Activated naive CD4-positive, alpha-beta T cell treated with anti-CD3 and anti-CD28 coated beads, Interleukin-2, amount 50 U/mL, for 16 hours (primary cell): ENCODE measurements at regions not wholly inside any gene's neighbourhood (a gene's known extent, or its start where the extent isn't known, plus 50 kb on each side); places are given as distances from the start of the nearest gene placed in this dataset.

Experiments used
- DNase-seq: peaks from one replicate; pipeline ENCODE4 v3.0.0-alpha.2; 2020

DNA sequence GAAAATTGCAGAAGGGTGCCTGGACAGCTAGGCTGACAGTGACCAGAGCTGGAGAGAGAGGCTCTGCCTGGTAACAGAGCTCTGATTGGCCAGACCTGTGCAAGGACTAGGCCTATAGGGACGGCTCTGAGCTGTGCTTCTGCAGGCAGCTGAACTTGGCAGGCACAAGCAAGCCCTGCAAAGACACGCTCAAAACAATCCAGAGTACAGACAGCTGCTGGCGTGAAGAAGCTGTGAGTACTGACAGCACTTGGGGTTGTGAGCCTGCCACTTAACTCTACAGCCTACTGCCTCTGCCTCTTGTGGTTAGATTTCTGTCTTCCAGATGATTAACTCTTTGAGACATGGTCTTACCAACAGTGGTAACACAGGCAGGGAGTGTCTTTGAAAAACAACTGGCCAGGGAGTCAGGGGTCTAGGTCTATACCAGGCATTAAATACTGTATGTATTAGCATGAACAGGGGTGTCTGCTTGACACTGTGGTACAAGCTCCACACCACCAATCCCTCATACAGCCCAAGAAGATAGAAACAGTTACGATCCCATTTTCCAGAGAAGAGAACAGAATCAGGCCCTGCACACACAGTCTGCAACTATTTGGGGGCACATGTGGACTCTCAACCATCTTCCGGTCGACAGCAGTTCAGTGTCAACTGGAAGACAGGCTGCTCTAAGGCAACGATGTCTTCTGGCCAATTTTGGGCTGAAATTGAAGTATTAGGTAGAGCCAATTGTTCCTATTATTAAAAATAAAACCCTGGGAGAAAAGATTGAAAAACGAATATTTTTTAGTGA is 568.4 kb downstream of the TNS1 start:
- DNase-seq: no peak

DNA sequence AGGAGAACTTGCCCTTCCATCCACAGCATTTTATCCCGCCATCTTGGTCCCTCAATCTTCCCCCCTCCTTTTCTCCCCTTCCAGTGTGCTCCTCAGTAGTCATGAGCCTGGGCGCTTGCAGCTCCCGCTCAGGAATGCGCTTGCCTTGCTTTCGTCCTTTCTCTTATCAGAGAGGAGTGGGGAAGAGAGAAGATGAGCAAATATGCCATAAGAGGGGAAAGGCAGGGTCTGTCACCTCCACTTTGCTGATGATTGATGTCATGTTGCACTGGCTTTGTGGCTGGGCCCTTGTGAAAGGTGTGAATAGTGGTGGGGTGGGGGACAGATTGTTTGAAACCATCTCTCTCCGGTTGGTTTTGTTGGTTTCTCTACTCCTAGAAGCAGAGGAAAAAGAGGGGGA is 569.3 kb downstream of the TNS1 start:
- no peak for DNase-seq

DNA sequence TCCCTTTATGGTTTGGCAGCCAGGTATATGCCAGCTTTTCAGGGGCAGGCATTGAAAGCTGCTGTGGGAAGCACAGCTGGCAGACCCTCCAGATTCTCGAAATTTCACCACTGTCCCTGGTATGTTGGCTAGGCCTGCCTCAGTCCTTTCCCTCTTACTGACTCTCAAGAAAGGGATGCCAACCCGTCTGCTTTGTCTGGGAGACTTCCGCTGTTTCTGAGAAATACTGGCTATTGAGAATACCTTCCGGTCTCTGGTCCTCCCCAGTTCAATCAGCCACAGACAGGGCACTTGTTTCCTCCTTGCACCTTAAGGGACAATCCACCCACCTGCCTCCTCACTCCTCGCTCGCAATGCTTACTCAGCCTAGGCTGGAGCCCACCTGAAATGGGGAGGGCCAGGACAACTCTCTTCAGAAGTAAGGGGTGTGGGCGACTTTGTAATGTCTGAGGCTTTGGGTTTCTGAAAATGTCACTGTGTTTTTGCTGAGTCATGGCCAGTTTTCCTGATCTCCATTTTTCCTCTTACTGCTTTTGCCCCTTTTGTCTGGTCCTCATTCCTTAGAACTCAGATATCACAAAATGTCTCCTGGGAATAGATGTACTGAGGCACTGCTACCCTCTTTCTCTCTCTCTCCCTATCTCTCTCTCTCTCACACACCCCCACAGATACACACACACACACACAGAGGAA is 571.1 kb downstream of the TNS1 start:
- DNase-seq: no peak

DNA sequence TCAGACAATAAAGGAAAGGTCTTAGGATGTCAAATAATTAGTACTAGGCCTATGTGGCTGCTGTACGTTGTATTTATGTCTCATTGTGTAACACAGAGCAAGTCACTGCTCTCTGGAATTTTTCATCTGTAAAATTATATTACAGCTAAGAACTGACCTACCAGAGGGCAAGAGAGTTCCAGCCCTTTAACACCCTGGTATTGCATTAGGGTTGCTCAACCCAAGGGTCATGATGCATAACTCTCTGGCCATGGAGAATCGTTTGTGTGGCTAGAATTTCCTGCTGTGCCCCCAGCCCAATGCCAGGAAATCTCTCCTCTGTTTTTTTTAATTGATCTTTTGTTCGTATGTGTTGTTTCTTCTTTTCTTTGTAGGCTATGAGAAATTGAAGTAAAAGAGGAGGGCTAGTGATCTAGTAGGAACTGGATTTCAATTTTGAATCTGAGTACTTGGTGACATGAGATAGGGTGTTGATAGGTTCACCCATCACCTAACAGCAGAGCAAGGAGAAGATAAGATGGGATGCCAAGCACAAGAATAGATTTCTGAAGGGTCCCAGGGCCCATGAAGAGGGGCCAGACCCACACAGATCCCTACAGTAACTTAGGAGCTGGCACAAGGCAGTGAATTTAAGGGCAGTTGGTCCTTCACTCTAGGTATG is 571.2 kb upstream of the TNP1 start:
- no peak for DNase-seq

DNA sequence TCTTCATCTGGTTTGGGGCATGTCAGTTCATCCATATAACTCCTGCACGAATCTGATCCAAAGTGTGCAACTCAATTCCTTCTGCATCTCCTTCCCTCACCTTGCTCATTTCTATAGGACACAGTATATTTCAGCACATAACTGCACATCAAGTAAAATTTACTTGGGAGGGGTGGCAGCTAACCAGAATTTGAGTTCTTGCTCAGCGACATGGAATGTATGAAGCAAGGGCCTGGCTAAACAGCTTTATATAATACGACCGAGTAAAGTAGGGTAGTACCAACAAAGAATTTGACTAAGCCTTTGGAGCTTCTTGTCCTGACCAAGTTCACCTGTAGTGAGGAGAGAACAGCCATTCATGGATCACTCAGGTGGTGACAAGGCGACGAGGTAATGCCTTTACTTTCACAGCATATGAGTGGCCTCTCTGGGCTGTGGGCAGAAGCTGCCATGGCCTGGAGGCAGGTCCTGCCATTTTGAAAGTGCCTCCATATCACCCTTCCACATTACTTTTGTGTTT is 570.2 kb upstream of the TNP1 start:
- DNase-seq: no peak

DNA sequence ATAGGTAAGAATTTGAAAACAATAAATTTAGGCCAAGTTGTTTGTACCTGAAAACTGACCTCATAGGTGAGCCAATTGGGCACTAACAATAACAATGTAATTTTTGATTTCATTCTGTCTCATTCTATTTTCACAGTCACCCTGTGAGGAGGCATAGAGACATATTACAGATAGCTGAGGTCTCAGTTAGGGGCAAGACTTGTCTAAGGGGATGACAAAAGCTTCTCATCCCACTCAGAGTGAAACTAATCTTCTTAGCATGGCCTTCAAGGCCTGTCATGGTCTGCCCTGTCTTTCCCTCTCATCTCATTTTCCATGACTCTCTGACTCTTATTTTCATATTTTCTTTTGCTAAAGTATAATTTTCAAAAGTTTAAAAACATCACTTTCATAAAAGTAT is 562.0 kb upstream of the TNP1 start:
- no peak for DNase-seq

DNA sequence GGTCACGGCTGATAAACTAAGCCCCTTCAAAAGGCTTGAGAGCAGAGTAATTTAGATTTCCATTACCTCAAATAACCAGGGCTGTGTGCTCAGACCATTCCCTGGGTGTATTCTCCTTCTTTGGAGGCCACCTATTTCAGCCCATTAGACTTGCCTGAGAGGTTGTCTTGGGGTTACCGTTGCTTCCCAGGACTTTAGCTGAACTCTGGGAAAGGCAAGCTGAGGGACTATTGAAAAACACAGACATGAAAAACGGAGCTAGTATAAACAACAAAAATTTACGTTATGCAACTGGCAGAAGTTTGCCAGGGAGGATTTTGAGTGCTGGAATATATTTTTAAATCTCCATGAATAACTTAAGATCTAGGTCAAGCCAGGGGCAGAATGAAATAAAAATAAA is 561.0 kb upstream of the TNP1 start:
- no peak for DNase-seq

DNA sequence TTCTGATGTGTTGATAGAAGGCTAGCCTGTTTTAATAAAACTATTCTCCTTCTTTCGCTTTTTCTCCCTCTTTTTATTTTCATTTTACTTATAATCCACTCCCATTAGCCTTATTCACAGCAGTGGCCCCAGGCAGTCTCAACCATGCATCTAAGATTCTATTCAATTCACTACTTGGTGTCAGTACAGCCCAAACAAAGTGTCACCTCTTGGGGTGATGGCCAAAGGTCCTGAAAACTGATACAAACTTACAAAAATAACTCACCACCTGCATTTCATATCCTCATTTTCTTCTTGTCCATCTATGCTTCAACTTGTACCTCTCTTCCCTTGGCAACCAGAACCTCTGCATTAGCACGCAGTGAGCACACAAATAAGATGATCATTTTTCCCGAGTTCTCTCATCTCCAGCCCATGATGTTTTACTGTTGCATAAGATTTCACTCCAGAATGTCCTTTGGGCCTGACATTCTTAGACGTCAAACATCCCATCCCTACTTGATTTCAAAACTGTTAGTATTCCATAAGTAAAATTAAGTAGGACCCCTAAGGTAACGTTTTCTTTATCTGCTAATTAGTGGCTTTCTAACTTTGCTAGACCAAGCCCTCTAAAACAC is 559.3 kb upstream of the TNP1 start:
- no peak for DNase-seq

DNA sequence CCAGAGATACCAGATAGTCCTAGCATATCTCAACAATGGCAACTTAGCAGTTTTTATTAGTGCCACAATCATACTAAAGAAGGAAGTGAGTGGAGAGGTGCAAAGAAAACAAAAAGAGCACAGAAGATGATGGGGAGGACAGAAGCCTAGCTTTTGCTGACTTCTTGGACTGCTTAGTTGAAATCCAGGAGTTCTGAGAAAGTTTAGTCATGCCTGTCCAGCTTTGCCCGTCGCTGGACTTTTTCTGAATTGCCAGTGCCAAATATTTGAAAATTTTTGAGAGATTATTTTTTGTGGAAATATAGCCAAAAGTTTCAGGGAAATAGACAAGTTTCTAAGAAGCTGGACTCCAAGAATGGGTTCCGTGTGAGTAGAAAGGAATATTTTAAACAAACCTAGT is 558.7 kb upstream of the TNP1 start:
- DNase-seq: no peak

DNA sequence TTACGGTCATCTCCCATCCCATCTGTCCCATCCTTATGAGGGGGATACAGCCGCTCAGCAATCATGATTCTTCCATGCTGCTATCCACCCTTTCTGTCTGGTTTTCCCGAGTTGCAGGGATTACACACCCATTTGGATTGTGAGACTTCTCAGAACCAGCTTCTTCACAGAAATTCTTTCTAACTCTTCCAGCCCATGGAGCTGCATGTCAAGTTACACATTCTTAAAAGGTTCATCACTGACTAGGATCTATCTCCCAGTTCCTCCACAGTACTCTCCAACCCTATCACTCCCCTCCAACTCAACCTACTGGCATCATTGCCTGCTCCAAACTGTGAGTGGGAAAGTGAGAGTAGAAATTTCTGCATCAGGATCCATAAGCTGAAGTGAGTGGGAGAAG is 558.2 kb upstream of the TNP1 start:
- DNase-seq: no peak

DNA sequence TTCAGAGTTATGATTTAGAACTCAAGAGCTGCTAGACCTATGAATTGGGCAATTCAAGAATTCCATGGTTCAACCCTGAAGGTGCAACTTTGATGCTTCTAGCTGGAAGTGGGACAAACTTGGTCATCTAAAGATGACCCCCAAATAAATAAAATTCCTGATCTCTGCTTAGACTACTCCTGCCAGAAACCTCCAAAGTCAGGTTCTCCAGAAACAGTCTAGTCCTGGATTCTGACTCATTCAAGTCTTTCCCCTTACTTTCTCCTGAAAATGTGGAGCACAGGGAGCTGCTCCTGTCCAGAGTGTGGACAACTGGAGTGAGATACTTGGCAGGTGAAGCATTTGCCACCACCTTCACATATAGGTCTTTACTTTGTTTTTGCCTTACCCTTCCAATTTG is 557.7 kb upstream of the TNP1 start:
- no peak for DNase-seq

DNA sequence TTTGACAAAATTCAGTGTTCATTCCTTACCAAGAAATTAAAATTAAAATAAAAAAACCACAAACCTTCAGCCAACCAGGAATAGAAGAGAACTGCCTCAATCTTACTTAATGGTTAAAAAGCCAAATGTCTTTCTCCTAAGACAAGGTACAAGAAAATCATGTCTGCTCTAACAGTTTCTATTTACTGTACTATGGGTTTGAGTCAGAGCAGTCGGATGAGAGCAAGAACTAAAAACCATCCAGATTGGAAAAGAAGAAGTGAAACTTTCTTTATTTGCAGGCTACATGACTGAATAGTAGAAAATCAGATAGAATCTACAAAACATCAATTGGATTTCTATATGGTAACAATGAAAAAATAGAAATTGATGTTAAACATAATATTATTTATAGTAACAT is 555.5 kb upstream of the TNP1 start:
- no peak for DNase-seq

DNA sequence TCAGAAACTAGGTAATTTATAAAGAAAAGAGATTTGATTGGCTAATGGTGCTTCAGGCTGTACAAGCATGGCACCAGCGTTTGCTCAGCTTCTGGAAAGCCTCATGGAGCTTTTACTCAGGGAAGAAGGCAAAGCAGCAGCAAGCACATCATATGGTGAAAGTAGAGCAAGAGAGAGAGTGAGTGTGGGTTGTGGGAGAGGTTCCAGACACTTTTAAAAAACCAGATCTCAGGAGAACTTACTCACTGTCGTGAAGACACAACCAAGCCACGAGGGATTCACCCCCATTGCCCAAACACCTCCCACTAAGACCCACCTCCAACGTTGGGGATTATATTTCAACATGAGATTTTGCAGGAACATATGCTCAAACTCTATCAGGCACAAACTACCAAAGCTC is 554.6 kb upstream of the TNP1 start:
- DNase-seq: no peak

DNA sequence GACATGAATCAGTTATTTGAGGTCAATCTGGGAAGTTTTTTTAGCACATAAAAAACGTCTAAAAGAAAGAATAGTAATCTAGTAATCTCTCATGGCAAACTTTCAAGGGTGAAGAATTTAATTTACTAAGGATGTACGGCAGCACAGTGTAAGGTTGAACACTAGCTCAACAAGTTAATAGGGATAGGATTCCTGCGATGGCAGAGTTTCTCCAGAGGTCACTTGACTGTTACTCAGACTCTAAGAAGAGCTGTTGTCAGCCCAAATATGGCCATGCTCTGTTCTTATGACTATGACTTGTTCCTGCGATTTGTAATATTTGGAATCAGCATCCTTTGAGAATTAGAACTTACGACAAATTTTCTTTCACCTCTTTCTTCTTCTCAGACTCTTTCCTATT is 553.3 kb upstream of the TNP1 start:
- no peak for DNase-seq

DNA sequence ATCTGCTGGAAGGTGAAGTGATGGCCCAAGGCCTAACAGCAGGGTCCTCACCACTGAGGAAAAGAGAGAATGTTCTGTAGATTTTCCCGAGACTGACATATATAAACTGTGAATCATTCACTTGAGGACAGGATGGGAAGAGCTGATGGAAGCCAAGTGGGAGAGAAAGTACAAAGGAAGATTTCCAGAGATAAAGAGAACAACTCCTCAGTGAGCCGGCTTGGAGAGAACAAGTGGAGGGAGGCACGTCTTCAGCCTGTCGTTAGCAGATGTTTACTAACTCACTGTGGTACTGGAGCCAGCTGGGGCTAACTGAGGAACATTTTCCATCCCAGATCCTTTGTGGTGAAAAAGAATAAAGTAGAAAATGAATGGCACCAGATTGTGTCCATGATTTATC is 552.9 kb upstream of the TNP1 start:
- DNase-seq: no peak

DNA sequence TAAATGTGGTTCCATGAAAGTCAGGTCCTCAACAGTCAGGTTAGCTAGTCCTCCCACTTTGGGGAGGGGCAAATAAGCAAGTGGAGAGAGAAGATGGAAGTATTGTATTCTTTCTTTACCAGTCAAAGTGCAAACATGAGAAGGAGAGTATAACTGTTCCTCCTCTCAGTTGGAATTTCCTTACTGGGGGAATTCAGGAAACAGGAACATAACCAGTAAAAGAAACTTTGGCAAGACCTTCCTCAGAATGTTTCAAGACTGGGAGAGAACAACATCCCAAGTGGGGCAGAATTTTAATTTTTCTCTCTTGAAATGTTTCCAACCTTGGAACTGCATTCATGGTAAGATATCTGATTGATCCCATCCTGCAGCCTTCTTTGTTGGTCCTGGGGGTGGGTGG is 552.4 kb upstream of the TNP1 start:
- no peak for DNase-seq

DNA sequence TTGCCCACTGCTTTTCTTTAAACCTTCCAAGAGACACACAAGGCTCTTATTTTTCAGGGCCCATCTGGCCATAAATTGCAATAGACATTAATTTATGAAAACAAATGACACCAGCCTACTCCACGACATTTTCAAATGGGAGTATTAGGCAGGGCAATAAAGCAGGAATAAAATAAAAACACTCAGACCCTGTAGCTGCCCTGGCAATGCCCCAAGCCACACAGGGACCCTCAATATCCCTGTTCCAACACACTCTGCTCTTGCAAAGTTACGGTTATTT is 550.8 kb upstream of the TNP1 start:
- no peak for DNase-seq

DNA sequence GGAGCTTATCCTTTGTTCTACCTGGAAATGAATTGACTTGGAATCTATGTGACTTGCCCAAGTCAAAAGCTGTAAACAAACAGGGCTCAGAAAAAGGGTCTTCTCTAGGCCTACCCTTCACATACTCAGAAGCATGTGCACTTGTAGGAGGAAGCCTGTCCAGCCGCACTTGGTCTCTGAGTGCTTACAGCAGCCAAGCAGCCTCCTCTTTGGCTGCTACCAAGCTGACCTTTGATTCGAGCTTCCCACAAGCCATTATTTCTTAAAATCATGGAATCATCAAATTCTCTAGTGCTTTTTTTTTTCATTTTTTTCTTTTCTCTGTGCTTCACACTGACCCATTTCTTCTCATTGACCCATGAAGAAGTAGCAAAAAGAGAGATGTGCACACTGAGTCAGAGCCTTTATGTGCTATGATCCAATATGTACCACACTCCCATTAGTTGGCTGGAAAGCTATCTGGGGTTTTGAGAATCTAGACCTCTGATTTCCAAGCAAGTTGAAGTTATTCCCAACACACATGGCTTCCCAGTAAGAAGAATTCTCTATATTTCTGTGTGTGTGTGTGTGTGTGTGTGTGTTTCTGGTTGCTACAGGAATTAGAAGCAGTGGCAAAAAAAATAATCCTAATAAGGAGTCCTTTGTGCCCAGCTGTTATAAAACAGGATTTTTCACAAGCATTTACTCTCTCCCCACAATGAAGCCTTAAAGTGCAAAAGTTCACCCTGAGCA is 550.3 kb upstream of the TNP1 start:
- DNase-seq: no peak

DNA sequence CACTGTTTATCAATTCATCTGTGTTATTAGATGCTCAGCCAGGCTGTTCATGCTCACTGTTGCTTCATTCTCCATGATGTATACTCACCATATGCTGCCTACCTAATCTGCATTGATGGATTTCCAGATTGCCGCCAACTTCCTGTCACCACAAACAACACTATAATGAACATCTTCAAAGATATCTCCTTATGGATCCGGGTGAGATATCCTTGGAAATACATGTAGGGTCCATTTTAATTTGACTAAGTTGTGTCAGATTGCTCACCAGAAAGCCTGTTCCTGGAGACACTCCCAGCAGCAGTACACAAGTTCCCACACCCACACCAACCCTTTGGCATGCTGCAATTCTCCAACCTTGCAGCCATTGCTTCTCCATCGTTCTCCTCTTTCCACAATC is 547.5 kb upstream of the TNP1 start:
- no peak for DNase-seq

DNA sequence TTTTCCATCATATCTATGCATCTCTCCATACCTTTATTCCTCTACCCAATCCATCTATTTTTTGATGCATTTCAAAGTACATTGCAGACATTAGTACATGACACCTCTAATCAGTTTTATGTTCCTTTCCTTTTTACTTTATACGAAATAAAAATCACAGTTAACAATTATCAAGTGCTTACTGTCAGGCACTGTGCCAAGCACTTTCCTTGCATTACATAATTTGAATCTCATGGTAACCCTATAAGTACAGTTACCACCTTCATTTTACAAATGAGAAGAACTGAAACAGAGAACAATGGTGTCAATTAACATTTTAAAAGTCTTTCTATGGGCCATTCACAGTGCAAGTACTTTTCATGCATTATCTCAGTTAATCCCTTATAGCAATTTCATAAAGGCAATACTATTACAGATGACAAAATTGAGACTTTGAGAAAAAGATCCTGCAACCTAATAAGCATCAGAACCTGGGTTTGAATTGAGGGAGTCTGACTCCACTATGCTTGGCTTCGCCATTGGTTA is 544.4 kb upstream of the TNP1 start:
- DNase-seq: no peak

DNA sequence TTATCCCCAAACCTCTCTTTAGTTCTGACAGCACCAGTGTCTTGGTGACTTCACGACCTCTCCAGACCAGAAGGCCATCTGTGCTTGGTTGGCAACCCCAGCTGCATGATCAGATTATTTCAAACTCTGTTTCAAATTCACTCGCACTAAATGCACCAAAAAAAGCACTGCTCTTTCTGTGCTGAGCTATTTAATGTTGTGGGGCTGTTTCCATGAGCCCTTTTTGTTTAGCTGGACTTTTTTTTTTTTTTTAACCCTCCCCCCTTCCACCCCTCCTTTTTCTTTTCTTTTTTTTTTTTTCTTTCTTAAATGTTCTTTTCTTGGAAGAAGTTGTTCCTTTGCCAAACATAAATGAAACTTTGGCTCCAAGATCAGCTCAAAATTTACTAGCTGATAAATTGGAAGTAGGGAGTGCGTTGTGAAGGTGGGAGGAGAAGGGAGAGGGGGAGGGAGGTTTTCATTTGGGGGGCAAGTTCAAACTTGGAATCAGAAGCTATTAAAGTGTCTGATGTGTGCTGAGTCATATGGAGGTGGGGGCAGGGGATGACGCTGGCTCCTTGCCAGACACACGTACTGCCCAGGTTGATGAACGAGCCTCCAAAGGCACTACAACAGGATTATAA is 543.0 kb upstream of the TNP1 start:
- DNase-seq: no peak

DNA sequence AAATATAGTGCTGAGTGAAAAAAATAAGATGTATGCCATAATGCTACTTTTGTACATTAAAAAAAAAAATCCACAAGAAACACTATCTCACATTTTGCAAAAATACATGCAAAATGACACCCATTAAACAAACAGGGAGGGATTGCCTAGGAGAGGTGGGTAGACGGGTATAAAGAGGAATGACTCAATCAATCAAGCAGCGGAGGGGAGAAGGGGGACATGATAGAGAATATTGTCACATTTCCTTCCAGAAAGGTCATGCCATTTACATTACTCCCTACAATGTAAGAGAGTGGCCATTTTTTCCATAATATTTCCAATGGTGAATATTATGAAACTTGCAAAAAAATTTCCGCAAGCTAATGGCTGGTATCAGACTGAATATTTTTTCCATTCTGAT is 542.3 kb upstream of the TNP1 start:
- no peak for DNase-seq
